Astrocyte (in vitro differentiated cells and primary cell): ENCODE measurements at regions not wholly inside any gene's neighbourhood (a gene's known extent, or its start where the extent isn't known, plus 50 kb on each side); places are given as distances from the start of the nearest gene placed in this dataset.

Experiments
- EZH2 ChIP-seq: IDR thresholded peaks from 2 replicates; pipeline ENCODE4 v1.6.1; 2012; ENCODE audit warnings: mild to moderate bottlenecking, low read length, inconsistent platforms; ENCODE audit not compliant: insufficient read depth
- TF ChIP-seq, protein P1 (sequence below): IDR thresholded peaks from 2 replicates; pipeline ENCODE4 v1.5.1; 2011; ENCODE audit warnings: low read depth, mild to moderate bottlenecking, inconsistent platforms, low read length, moderate library complexity; ENCODE audit not compliant: insufficient read depth

DNA sequence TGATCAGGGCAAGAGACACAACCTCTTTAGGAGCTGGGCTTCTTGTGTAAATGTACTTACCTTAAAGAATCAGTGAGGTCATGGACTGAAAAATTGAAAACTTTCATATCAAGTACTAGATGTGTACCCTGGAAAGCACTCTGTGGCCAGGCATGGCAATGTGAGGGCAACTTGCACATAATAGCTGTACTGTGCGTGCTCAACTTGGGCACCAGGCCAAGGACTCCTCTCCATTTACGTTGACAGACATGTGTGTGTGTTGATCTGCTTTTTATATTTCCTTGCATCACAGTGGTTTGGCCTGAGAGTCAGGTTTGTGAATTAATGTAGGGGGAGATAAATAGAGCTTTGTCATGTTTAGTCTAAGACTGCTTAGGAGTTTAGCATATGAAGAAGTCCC, 669.5 kb upstream of the REG3G start:
- TF ChIP-seq, protein P1, sequence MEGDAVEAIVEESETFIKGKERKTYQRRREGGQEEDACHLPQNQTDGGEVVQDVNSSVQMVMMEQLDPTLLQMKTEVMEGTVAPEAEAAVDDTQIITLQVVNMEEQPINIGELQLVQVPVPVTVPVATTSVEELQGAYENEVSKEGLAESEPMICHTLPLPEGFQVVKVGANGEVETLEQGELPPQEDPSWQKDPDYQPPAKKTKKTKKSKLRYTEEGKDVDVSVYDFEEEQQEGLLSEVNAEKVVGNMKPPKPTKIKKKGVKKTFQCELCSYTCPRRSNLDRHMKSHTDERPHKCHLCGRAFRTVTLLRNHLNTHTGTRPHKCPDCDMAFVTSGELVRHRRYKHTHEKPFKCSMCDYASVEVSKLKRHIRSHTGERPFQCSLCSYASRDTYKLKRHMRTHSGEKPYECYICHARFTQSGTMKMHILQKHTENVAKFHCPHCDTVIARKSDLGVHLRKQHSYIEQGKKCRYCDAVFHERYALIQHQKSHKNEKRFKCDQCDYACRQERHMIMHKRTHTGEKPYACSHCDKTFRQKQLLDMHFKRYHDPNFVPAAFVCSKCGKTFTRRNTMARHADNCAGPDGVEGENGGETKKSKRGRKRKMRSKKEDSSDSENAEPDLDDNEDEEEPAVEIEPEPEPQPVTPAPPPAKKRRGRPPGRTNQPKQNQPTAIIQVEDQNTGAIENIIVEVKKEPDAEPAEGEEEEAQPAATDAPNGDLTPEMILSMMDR = no peak
- TF ChIP-seq EZH2 = no peak
